Posterior cingulate gyrus (tissue), 11 donors: ENCODE measurements at regions not wholly inside any gene's neighbourhood (a gene's known extent, or its start where the extent isn't known, plus 50 kb on each side); places are given as distances from the start of the nearest gene placed in this dataset.
"Not testable (repeated sequence)": the region's sequence is repeated elsewhere in the genome, so short reads cannot be mapped to it uniquely, and the experiment has no call there.

Experiments
- DNase-seq, 10 donors: peaks; one replicate each; pipeline versions ENCODE4 v3.0.0 to v3.0.0-alpha.2; 2020 to 2021; ENCODE audit warnings: mixed read lengths in 3 of 10
- intact Hi-C: fragments of 100-400 bp; cut with DNase I; formaldehyde crosslinking; loops from one replicate; pipeline ENCODE4 v1.15.1; 2023

DNA sequence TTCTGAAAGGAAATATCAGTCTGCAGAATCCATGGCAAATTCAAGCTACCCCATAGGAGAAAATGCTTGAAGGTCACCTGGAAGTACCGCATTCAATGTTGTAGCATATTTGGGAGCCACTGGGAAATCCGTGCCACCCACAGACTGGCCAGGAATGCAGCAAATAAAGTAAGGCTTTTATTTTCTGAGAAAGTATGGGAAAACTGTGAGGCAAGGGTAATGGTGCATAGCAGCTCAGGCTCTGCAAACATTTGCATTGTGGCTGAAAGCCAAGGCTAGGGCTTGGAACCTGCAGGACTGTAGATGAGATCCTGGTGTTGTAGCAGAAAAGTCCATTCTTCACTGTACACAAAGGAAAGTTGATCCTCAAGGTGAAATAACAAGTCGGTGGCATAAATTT is 450.9 kb upstream of the NR3C2 start:
- intact Hi-C loops: no loop called here
- DNase-seq: no peak

DNA sequence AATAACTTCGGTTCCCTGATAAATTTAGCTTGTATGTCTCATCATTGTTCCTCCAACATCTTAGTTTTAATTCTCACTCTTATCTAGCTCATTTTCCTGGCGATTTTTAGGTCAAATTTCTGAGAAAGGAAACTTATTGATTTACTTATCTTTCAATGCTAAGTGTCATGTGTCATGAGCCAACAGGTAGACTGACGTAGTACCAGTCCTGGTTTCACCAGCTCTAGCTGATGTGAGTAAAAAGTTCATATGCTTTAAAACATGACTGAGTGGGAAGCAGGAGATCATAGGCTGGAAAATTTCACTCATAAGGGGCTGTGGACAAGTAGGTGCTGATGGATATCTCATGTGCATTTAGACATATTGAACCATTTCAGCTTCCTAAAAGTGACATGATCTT is 441.7 kb upstream of the NR3C2 start:
- DNase-seq: no peak
- intact Hi-C loops: no loop called here

DNA sequence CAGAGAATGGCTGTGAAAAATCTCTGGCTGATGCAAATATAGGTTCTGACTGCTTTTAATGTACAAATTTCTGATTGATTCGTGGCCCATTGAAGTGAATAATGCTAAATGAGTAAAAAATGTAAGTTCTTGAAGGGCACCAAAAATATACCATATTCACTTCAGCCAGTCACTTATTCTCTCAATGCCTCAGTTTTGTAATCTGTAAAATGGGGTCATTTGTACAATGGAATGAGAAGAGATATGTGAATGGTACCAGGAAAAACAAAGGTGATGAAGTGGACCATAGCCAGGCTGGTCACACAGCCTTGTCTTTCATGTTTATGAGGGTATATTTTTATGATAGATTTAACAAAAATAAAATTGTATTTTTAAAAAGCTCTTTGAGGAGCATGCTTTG is 441.2 kb upstream of the NR3C2 start:
- intact Hi-C loops: no loop called here

DNA sequence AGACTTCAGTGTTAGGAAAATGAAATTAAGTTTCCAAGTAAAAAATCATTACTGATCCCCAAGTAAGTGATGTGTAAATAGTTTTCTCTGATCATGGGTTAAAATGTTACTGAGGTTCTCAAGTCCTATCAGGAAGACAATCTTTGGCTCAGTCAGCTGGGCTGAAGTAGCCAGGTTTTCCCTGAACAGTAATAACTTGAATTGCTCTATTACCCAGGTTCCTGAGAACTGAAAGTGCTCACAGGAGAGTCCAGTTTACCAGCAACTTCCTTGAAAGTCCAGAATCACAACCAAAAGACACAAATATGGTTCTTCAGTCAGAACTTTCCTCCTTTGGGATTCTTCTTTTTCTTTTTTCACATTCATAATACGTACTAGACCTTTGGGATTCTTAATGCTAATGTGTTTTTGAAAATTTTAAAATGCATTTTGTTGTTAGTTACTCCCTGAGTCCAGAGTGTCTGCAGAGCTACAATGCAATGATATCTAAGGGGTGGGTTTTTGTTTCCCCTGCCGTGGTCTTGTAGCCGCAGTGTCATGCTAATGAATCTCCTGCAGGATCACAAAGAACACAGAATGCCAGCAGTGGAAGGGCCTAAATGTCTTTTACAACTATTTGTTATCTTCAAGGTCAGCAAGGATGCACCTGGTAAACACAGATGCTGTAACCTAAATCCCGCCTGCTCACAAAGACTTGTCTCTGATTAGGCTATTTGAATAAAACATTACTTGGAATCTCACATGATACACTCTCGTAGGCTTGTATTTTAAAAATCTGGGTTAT is 439.8 kb upstream of the NR3C2 start:
- intact Hi-C loops: no loop called here
- DNase-seq: no peak

More for the DNA sequence above, 441.2 kb upstream of the NR3C2 start:
- no peak for DNase-seq

DNA sequence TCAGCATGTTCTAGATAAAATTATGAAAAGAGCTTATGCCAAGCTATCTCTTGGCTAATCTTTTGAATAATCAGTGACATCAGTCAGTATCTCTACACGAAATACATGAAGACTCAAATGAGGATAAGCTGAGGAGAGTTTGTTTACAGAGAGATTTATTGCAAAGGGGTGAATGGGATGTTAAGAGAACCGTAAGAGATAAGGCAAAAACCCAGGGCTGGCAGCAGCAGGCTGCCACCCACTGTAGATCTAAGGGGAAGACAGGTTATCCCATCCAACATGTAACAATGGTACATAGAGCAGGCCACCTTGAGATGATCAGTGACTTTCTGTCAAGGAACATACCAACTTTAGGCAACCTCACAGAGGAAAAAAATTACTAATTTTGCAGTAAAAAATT is 432.1 kb upstream of the NR3C2 start:
- DNase-seq: no peak

DNA sequence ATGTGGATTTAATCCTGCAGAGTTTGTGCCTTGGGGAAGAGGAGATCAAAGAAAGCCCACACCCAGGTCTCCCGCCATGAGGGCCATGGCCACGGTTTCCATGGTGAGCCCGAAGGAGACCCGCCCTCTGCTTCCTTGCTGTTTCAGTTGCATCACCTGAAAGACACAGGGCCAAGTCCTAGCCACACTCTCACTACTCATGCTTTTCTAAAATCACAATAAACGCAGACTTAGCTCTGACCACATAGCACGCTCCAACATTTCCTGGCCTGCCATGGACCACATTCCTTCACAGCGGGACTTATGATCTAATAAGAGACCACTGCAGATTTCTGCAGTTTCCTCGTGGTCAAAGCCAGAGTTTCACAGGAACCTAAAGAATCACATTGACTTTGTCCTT is 426.0 kb upstream of the NR3C2 start:
- peak in 2 of 10 donors; percentile 20 to 45 for DNase-seq
- intact Hi-C loops: no loop called here

More for the DNA sequence above, 432.1 kb upstream of the NR3C2 start:
- intact Hi-C loops: no loop called here

DNA sequence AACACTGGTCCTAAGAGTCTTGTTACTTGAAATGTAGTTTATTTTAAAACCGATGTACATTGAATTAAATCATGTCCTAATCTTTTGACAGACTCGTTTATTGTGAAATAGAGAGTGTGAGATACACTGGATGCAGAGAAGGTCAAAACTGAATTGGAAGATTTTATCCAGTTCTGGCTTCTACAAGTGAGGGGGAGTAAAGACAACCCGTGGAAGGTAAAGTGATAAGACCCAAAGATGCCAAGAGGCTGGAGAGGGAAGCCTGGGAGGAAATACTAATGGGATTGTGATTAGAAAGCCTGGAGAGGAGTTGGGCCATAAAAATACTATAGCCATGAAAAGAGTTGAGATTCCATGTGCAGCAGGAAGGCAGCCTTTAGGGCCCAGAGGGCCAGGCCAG is 424.5 kb upstream of the NR3C2 start:
- DNase-seq: no peak
- intact Hi-C loops: no loop called here

DNA sequence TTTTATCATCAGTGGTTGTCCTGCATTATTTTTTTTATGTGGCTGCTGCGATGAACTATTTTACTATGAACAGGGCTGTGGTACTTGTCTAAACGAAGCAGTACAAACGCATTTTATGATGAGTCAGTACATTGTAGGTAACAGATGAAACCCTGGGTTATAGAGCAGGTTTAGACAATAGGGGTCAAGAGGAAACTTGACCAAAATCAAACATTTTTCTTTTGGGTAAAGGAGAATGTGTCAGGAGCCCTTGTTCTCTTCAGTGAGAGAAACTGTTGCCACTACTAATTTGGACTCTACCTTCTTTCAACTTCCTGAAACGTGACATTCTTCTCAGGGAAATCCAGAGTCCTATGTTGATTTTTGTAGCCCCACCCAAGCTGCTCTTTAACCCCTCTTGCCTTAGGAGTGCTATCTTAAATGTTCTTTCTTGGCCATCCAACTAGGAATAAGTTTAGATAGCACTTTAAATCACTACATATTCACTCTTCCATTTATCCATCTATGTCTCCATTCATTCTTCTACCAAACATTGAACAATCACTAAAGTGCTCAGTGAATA is 415.8 kb upstream of the NR3C2 start:
- intact Hi-C loops: no loop called here
- no peak for DNase-seq

DNA sequence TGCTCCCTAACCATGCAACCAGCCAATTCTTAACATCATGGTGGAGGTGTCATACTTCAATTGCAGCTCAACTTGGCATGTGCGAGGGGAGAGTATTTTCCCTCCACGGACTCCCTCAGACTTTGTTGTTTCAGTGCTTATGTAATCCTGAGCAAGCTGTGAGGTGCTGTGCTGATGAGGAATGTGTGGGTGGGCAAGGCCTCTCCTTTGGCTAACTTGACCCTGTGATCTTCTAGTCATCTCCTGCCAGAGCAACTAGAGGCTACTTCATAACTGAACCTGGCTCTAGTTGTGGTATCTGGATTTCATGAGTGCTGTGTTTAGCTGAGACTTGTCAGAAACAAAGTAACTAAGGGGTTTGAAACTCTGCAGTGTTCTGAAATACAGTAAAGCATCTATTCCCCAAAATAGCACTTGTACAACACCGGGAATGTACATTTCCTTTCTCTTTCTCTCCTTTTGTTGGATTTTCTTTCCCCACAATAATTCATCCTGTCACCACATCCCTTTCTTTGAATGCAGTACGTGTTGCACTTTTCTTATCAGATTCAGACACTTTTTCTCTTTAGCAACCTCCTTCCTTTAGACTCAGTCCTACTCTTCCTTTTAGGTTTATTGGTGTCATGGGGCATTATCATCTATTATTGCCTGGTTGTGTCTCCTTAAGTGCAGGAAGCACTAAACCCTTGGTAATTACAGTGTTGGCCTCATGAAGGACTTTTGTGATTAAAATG is 415.2 kb upstream of the NR3C2 start:
- intact Hi-C loops: no loop called here
- no peak for DNase-seq

DNA sequence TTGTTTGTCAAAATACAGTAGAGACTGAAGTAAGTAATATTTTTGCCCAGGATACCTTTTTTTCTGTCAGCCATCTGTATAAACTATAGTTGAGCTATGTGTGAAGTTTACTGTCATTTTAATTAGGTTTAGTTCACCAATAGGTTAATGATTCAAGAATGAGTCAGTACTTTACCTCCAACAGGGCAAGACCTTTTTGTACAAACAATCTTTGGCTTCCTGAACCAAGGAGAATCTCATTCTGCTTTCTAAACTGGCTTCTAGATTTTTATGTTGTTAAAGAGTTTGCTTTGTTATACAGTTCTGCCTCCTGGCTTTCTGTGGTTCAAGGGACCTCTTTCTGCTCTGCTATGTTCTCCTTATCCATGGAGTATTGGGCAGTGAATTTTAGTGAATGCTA is 412.0 kb upstream of the NR3C2 start:
- no peak for DNase-seq
- intact Hi-C loops: no loop called here

DNA sequence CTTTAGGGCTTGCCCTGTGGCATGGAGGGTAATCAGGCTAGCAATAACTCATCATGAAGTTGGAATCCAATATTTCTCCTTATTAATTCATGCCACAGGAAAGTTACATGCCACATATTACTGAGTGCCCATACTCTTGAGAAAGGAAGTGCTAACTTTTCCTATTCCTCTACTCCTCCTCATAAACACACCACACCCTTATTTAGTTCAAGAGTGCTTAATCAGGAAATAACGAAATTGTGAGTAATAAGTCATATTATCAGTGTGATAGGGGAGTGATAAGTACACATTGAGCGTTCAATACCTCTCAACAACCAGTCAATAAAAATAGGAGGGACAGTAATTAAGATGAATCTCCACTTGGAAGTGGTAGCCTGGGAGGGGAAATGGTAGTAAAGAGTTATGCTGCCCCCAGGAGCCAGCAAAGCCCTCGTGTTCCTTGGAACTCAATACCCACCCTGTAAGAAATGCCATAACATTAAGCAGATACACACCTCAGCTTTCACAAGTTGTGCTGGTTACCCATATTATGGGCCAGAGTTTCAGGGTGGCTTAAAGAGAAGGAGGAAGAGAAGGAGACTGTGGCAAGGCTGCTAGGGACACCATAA is 410.0 kb upstream of the NR3C2 start:
- intact Hi-C loops: no loop called here
- DNase-seq: no peak

DNA sequence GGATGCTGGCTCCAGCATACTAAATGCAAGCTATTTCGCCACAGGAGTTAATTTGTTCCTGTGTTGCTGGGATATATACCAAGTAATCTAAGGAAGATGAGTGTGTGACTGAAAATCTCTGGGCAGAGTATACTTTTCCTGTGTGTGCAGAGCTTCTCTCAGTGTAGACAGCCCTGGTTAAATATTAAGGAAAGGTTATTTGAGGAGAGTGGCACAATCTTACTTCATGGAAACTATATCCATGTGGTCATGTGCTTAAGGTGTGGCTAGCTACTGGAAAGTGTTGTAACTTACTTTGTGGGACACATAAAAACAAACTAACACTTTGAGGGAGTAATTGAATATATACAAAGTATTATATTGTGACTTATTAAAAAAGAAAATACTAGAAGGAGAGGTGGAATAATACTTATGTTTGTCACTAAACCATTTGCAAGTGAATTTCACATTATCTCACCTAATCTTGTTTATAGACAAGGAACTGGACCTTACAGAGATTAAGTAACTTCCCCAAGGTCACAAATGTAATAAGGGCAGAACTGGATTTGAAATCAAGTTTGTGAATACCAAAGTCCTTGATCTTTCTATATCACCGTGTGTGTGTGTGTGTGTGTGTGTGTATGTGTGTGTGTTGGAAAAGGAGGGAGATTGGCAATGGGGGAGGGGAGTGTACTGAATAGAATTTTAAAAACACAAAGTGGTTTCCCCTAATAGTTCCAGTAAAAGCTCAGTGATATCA is 408.2 kb upstream of the NR3C2 start:
- no peak for DNase-seq
- intact Hi-C loops: no loop called here

DNA sequence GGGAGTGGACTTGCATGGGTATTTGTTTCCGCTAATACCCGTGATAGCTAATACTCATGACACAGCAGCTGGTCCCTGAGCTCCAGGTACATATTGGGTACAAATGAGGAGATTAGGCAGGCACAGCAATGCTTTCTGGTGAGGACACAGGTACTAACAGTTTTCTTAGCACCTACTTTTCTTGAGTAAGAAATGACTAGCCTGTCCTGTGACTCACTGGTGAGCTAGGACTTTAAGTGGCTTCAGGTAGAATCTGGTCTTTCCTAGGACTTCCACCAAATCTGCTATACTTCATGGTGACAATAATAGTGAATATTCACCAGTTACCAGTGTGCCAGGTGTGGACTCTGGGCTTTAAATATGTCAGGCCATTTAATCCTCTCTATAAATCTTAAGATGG is 407.4 kb upstream of the NR3C2 start:
- intact Hi-C loops: no loop called here

DNA sequence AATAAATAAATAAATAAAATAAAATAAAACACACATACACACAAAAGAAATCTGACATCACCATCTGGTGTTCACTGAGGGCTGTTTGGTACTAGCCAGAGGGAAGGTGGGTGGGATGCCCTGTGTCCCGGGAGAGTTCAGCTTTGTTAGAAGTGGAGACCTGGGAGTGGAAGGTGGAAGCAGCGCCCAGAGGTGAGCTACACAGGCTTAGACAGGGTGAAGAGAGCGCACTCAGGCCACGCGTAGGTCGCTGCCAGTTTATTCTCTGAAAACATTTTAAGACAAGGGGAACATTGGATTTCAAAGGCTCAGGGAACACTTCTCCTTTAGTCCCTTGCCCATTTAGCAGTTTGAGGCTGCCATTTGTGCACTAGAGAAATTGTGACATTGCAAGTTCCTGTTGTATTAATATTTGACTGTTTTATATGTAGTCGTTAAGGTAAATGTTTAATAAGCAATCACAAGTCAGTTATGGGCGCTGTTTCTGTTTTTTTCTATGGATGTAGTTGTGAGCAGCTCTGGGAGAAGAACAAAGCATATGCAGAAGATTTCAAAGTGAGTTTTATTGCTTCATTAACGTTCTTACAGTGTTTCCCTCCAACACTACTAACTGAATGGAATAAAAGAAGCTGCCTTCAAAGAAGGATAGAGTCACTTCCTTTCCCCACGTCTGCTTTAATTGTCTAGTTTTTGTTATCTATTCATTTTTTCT is 405.5 kb upstream of the NR3C2 start:
- intact Hi-C loops: no loop called here
- no peak for DNase-seq

More for the DNA sequence above, 407.4 kb upstream of the NR3C2 start:
- no peak for DNase-seq

DNA sequence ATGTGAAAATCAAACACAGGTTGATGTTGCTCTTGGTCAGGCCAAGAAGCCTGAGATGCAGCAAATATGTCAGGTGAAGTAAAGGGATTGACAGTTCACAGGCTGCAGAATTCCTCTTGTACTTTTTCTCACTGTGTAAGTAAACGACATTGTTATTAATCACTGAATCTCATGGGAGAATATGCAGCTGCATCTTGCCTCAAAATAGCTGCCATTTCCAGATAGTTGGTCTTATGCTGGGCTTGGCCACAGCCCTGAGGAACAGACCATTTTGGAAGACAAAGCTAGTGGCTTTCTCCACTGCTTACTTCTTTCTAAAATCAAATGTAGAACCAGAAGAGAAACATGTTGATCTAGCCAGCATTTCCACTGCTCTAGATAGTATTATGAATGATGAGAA is 403.4 kb upstream of the NR3C2 start:
- DNase-seq: no peak
- intact Hi-C loops: no loop called here

DNA sequence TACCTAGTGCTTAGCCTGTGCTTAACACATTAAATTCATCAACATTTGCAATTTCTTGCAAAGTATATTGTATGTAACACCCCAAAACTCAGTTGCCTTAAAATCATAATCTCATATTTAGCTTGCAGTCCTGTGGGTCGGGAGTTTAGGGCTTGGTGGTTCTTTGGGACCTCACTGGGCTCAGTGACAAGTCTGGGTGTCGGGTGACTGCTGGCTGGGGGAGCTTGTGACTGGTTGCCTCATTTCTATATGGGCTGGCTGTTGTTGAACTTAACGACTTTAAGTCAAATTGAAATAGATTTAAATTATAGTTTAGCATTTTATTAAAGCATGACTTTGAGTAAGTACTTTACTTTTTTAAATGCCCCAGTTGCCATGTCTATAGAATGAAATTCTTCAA is 401.4 kb upstream of the NR3C2 start:
- no peak for DNase-seq
- intact Hi-C loops: no loop called here

DNA sequence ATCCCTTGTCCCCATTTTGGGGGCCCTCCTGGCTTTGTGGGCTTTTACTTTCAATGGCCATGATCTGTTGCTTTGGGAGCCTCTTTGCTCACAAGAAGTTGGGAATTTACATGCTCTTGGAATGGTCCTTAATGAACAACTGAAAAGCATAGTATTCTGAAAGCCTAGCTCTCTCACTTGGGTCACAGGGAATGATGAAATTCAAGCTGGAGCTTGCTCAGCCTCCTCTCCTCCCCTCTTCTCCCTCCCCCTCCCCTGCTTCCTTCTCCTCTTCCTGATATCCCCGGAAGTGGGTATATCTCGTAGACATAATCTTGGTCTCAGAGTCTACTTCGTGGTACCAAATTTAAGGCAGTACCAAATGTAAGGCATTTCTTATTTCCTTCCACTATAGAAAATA is 400.6 kb upstream of the NR3C2 start:
- intact Hi-C loops: no loop called here
- no peak for DNase-seq

DNA sequence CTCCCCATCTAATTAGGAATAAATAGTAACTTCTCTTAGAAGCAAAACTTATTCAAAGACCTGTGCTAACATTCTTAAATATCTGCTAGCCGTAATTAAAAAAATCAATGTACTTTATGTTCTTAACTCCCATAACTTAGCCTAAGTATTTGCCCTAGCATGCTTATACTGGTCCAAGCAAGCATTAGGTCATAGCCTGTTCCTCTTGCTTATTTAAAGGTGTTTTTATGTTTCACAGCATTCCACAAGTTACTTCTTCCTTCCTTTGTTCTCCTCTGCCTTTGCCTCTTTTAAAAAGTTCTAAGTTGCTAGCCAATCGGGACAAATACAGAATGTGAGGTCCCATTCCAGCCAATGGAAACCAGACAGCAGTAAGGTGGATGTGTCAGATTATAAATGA is 395.4 kb upstream of the NR3C2 start:
- intact Hi-C loops, DNase-seq: not testable (repeated sequence)

DNA sequence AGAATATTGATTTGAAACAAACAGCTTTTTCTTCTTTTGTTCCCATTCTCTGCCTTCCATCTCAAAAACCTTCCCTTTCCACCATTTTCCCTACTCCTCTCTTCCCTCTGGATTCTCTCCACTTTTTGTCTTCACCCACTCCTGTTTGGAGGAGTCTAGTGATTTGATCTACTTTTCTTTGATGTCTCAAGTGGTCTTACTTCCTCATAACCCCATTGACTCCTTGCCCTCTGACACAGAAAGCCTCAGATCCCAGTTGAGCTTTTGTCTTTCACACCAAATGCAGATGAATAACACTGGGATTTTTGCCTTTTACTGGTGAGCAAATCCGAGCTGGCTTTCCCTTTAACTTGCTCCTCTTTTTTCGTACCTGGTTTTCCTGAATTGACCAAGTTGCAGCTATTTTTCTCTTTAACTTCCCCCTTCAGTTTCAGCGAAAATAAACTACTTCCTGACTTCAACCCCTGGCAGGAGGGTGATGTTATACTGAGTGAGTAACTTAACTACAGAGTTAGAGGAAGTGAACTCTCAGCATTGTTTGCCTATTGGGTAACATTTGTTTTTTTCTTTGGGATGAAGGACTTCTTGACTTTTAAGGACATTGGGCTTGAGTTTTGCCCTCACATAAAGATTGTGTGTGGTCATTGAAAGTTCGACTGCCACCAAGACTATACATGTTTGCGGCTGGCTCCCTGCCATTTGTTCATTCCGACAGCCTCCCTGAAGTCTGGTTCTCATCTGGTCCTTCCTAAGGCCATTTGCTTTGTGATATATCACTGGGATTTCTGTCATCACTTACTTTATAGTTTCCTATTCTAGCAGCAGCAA is 392.8 kb upstream of the NR3C2 start:
- intact Hi-C loops: no loop called here

More for the DNA sequence above, 392.8 kb upstream of the NR3C2 start:
- DNase-seq: peak in 1 of 10 donors; percentile 60
